Islet of Langerhans (tissue), 1 donor: ENCODE measurements at regions not wholly inside any gene's neighbourhood (a gene's known extent, or its start where the extent isn't known, plus 50 kb on each side); places are given as distances from the start of the nearest gene placed in this dataset.
"Not testable (repeated sequence)": the region's sequence is repeated elsewhere in the genome, so short reads cannot be mapped to it uniquely, and the experiment has no call there.

Experiments
- FAIRE-seq: peaks from one replicate; lab custom pipeline; 2011; peaks lifted over from hg19 to GRCh38; lab: Jason Lieb, UNC

- no peak for FAIRE-seq
Measured at GRCh38 chr1:214983126-214983869, 99.2 kb upstream of the KCNK2 start.

- no peak for FAIRE-seq
Measured at GRCh38 chr1:214989341-214989740, 93.2 kb upstream of the KCNK2 start.

- FAIRE-seq, result no peak
Measured at GRCh38 chr1:214990619-214991018, 91.9 kb upstream of the KCNK2 start.

- FAIRE-seq, result no peak
Measured at GRCh38 chr1:214991691-214992315, 90.7 kb upstream of the KCNK2 start.

GRCh38 chr1:214993419-214993818, 89.1 kb upstream of the KCNK2 start:
- no peak for FAIRE-seq

- no peak for FAIRE-seq
Measured at GRCh38 chr1:214997685-214998084, 84.9 kb upstream of the KCNK2 start.

GRCh38 chr1:215001419-215002021, 81.0 kb upstream of the KCNK2 start:
- FAIRE-seq, result no peak

GRCh38 chr1:215002471-215002870, 80.1 kb upstream of the KCNK2 start:
- FAIRE-seq, result no peak

GRCh38 chr1:215003686-215004085, 78.9 kb upstream of the KCNK2 start:
- FAIRE-seq, result no peak

- FAIRE-seq, result no peak
Measured at GRCh38 chr1:215004121-215004827, 78.3 kb upstream of the KCNK2 start.

- FAIRE-seq, result no peak
Measured at GRCh38 chr1:215005078-215005477, 77.5 kb upstream of the KCNK2 start.

GRCh38 chr1:215005656-215006345, 76.7 kb upstream of the KCNK2 start:
- no peak for FAIRE-seq

- FAIRE-seq, result peak; percentile 43
Measured at GRCh38 chr1:215007880-215008279, 74.7 kb upstream of the KCNK2 start.

GRCh38 chr1:215018555-215018954, 64.0 kb upstream of the KCNK2 start:
- FAIRE-seq, result no peak

- FAIRE-seq, result no peak
Measured at GRCh38 chr1:215022204-215022603, 60.3 kb upstream of the KCNK2 start.

- no peak for FAIRE-seq
Measured at GRCh38 chr1:215022741-215023141, 59.8 kb upstream of the KCNK2 start.

- FAIRE-seq, result no peak
Measured at GRCh38 chr1:215023155-215023832, 59.2 kb upstream of the KCNK2 start.

- FAIRE-seq, result no peak
Measured at GRCh38 chr1:215028954-215029353, 53.6 kb upstream of the KCNK2 start.

- not testable (repeated sequence) for FAIRE-seq
Measured at GRCh38 chr1:215030581-215030980, 52.0 kb upstream of the KCNK2 start.

- no peak for FAIRE-seq
Measured at GRCh38 chr1:215031392-215031791, 51.1 kb upstream of the KCNK2 start.
